T follicular helper cell (primary cell): ENCODE measurements at regions not wholly inside any gene's neighbourhood (a gene's known extent, or its start where the extent isn't known, plus 50 kb on each side); places are given as distances from the start of the nearest gene placed in this dataset.
"Not testable (repeated sequence)": the region's sequence is repeated elsewhere in the genome, so short reads cannot be mapped to it uniquely, and the experiment has no call there.

ENCODE experiments used
- DNase-seq: peaks from one replicate; pipeline ENCODE4 v3.0.0-alpha.2; 2020; ENCODE audit warnings: low read depth

DNA sequence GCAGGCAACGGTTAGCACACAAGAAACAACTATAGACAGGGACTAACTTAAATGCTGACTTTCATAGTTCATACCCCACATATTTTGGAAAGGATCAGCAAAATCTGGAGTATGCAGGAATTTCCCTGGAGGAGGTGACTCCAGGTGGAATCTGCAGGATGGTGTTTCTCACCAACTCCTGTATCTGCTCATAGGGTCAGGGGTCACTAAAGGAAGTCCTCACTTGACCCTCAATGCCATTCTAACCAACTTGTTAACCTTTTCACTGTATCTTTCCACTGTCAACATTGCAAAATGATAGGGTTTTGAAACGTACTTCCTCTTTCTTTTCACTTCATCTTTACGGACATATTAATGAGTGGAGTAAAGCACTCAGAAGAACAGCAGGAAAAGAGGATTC is 207.0 kb upstream of the CXCR4 start:
- DNase-seq: no peak

DNA sequence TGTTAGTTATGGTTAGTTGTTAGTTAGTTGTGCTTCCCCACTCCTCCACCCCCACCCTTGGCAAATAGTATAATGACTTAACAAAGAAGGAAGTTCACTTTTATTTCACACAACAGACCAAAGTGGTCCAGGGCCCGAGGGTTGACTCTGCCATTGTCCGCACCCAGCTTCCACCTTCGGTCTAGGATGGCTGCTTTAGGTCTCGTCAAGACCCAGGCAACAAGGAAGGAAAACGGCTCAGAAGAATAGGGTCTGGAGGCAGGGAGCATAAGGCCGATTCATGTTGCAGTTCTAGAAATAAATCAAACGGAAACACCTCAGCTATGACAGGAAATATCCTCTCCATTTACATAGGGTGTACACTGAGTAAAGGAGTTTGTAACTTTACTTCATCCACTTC is 206.0 kb upstream of the CXCR4 start:
- DNase-seq: no peak

GRCh38 chr2:136323195-136323594 is 205.2 kb upstream of the CXCR4 start:
- no peak for DNase-seq

DNA sequence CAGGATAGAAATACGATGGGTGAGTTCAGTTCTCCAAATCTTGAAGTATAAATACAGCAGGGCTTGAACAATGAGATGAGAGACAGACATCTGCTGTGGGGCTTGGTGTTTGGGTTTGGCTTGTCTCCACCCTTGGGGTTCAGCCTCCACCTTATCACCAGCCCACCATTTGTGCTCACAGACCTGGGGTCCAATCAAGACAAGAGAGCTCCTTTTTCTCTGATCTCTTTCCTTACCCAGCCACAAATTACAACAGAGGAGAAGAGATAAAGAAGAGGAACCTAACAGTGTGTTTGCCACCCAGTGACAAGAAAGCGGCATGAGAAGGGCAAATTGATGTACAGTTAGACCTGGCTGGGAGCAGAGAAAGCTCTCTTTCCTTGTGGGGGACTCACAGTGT is 204.5 kb upstream of the CXCR4 start:
- no peak for DNase-seq

- DNase-seq: no peak
Measured at GRCh38 chr2:136319651-136320050, 201.7 kb upstream of the CXCR4 start.

DNA sequence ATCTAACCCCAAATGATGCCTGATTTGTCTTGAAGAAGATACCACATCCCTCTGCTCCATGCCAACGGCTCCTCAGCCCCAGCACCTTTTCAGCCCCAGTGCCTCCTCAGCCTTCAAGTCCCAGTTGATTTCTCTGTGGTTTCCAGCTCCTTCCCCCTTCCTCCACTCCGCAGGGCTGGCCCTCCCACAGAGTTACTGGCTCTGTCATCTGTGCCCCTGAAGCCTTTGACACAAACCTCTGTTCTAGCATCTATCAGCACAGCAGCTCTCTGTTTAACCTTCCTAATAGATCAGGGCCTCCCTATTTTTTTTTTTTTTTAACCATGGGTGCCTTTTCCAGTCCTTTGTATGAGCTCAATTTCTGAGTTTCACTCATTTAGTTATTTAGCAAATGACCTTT is 201.3 kb upstream of the CXCR4 start:
- no peak for DNase-seq

DNA sequence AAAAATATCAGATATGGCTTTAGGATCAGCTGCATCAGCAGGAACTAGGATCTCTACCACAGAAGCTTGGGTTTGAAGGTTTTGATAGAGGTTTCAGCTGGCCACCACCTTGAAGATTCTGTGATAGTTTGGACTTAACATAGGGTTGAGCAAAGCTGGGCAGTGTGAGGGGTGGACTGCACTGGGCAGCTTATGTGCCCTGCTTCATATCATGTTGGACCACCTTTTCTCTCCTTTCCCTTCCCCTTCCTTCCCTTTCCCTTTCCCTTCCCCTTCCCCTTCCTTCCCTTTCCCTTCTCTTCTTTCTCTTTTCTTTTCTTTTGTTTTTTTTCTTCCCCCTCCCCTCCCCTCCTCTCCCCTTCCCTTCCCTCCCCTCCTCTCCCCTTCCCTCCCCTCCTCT is 196.3 kb upstream of the CXCR4 start:
- DNase-seq: no peak

DNA sequence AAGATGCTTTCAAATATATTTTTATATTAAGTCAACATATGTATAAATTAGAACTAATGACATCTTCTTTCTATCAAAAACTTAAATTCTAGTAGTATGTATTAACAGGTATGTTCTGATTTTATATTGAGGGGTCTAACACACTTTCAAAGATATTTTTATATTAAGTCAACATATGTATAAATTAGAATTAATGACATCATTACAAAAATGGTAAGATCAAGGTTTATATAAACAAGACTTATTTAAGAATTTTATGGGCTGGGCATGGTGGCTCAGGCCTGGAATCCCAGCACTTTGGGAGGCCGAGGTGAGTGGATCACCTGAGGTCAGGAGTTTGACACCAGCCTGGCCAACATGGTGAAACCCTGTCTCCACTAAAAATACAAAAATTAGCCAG is 194.6 kb upstream of the CXCR4 start:
- DNase-seq: not testable (repeated sequence)

GRCh38 chr2:136310797-136311603 is 193.1 kb upstream of the CXCR4 start:
- DNase-seq: no peak

DNA sequence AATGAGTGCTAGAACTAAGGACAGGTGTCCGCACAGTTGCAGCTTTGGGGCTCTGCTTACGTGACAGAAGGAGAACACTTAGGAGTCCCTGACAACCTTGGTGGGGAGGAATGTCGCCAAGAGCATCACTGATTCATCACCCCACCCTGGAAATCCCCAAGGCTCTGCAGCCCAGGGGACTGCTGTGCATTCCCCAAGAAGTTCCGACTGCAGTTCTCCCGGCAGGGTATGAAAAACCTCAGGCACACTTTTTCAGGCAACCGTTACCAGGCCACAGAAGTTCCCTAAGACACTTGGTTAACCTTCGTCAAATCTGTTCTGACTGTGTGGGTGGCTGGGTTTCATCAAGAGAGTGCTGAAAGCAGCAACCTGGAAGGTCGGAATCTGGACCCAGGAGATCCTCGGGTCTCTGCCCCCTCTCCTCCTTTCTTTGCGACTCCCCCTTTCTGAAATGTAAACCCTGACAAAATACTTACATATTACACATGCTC is 192.1 kb upstream of the CXCR4 start:
- DNase-seq: no peak

DNA sequence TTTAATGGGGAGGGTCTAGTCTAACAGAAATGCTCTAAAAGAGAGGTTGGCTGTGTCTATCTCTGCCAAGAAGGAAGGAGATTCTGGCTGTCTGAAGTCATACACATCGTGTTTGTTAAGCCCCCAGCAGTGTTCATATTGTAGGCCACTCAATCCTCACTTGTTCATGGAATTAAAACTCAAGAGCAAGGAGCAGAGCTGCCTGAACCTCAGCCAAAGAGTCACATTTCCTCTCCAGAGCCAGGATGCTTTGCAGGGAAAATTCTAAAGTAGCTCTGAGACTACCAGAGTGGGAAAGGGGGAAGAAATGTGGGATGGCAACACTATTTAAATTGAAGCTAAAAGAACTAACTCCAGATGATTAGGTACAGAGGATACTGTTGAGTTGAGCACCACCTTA is 190.7 kb upstream of the CXCR4 start:
- DNase-seq: no peak

- no peak for DNase-seq
Measured at GRCh38 chr2:136306836-136307235, 188.9 kb upstream of the CXCR4 start.

- no peak for DNase-seq
Measured at GRCh38 chr2:136305517-136306192, 187.7 kb upstream of the CXCR4 start.

DNA sequence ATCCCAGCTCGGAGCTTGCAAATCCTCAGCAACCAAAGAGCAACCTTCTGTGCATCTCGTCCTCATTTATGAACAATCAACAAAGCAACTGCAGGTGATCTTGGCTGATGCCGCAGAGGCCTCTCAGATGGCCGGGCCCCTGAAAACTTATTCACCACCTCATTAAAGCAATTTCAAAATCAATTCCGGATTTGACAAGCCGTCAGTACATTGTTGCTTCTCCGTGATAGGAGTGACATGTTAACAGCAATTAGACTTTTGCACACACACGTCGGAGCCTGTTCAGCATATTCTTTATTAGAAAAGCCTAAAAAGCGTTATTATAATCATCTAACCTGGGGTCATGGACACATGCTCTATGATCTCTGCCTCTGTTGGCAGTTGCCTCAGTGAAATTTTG is 183.1 kb upstream of the CXCR4 start:
- DNase-seq: no peak

DNA sequence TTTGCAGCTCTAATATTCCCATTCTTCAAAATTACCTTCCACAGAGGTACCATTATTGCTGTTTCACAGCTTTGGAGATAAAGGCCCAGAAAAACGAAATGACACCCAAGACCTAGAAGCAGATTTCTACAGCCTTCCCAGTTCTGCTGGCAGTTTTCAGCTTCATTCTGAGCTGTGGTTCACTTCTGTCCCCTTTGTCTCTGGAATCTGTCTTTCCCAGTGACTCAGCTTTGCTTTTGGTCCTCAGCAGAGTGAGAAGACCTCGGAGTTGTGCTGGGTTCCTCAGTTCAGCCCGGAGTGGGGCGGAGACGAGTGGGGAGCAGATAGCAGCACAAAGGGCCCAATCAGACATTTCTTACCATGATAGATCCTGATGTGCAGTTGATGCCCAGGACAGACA is 180.7 kb upstream of the CXCR4 start:
- DNase-seq: no peak

- no peak for DNase-seq
Measured at GRCh38 chr2:136297994-136298393, 180.0 kb upstream of the CXCR4 start.

GRCh38 chr2:136297312-136297711 is 179.4 kb upstream of the CXCR4 start:
- DNase-seq: no peak

- no peak for DNase-seq
Measured at GRCh38 chr2:136295168-136295567, 177.2 kb upstream of the CXCR4 start.

- DNase-seq: no peak
Measured at GRCh38 chr2:136291871-136292270, 173.9 kb upstream of the CXCR4 start.

DNA sequence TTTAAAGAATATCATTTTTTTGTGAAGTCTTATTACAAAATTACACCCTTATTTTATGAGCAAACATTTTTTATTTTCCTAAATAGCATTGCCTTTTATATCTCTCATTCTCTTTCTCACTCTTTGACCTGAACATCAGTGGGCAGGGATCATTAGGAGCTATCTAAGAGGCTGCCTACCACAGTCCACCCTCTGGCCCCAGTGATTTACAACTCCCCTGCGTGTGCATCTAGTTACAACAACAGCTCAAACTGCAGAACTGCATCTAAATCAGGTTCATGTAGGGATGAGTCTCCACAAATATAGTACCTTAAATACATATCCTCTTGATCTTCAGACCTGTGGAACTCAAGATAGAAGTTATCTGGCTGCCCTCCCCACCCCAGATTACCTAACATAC is 172.4 kb upstream of the CXCR4 start:
- no peak for DNase-seq

GRCh38 chr2:136288249-136288648 is 170.3 kb upstream of the CXCR4 start:
- DNase-seq: no peak

DNA sequence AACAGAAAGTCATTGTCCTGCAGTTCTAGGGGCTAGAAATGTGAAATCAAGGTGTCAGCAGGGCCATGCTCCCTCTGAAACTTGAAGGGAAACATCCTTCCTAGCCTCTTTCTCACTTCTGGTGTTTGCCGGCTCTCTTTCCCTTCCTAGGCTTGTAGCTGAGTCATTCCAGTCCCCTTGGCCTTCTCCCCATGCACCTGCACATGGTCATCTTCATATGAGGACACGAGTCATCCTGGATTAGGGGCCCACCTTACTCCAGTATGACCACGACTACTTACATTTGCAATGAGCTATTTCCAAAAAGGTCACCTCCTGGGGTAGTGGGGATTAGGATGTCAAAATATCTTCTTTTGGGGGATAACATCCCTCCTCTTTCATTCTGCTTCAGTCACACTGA is 168.5 kb upstream of the CXCR4 start:
- no peak for DNase-seq
